ENCODE measurements at regions not wholly inside any gene's neighbourhood (a gene's known extent, or its start where the extent isn't known, plus 50 kb on each side); places are given as distances from the start of the nearest gene placed in this dataset.

DNA sequence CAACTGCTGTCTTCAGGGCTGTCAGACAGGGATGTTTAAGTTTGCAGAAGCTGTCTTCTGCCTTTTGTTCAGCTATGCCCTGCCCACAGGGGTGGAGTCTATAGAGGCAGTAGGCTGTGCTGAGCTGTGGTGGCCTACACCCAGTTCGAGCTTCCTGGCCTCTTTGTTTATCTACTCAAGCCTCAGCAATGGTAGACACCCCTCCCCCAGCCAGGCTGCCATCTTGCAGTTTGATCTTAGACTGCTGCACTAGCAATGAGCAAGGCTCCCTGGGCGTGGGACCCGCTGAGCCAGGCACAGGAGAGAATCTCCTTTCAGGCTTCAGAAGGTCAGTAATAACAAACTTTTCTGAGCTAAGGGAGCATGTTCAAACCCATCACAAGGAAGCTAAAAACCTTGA is 545.3 kb downstream of the TLE4 start:
- Mint-ChIP-seq H3K4me1 (ENCODE audit: low read depth, unreplicated experiment) (no peaks in the 10 kb centered on the region), H3K27me3 (ENCODE audit: unreplicated experiment) (no peaks in the 10 kb centered on the region), H3K9me3 (ENCODE audit: unreplicated experiment) (no peaks in the 10 kb centered on the region), H3K4me3 (ENCODE audit: unreplicated experiment) (no peak overlapping the region), H3K27ac (ENCODE audit: unreplicated experiment) (no peak overlapping the region), H3K36me3 (ENCODE audit: unreplicated experiment) (no peaks in the 10 kb centered on the region)
- no peak for DNase-seq
- TF ChIP-seq, protein P1, sequence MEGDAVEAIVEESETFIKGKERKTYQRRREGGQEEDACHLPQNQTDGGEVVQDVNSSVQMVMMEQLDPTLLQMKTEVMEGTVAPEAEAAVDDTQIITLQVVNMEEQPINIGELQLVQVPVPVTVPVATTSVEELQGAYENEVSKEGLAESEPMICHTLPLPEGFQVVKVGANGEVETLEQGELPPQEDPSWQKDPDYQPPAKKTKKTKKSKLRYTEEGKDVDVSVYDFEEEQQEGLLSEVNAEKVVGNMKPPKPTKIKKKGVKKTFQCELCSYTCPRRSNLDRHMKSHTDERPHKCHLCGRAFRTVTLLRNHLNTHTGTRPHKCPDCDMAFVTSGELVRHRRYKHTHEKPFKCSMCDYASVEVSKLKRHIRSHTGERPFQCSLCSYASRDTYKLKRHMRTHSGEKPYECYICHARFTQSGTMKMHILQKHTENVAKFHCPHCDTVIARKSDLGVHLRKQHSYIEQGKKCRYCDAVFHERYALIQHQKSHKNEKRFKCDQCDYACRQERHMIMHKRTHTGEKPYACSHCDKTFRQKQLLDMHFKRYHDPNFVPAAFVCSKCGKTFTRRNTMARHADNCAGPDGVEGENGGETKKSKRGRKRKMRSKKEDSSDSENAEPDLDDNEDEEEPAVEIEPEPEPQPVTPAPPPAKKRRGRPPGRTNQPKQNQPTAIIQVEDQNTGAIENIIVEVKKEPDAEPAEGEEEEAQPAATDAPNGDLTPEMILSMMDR (IDR thresholded peaks at IDR 0.05; ENCODE audit: partially characterized antibody, unreplicated experiment) = no peak

DNA sequence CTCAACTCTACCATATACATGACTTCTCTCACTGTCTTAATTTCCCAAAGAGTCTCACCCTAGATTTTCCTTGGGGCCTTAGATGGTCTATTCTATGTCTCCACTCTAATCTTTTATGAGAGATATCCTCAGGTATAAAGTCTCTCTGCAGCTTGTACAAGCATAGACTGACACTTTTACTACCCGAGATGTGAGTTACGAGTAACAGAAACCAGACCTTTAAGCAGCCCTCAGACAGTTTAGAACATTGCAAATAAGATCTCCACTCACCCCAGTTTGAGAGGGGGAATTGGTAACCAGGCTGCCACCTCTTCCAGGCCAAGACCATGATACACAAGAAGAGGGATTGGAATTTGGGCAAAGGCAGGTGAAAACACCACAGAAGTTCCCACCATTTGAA is 542.5 kb downstream of the TLE4 start:
- DNase-seq = no peak
- Mint-ChIP-seq H3K36me3 (ENCODE audit: unreplicated experiment) (no peaks in the 10 kb centered on the region), H3K4me1 (ENCODE audit: low read depth, unreplicated experiment) (no peaks in the 10 kb centered on the region), H3K9me3 (ENCODE audit: unreplicated experiment) (peaks cover 1% of the 10 kb centered on the region), H3K27ac (ENCODE audit: unreplicated experiment) (no peak overlapping the region), H3K27me3 (ENCODE audit: unreplicated experiment) (no peaks in the 10 kb centered on the region), H3K4me3 (ENCODE audit: unreplicated experiment) (no peak overlapping the region)
- TF ChIP-seq, protein P1 (IDR thresholded peaks at IDR 0.05; ENCODE audit: partially characterized antibody, unreplicated experiment) = no peak

DNA sequence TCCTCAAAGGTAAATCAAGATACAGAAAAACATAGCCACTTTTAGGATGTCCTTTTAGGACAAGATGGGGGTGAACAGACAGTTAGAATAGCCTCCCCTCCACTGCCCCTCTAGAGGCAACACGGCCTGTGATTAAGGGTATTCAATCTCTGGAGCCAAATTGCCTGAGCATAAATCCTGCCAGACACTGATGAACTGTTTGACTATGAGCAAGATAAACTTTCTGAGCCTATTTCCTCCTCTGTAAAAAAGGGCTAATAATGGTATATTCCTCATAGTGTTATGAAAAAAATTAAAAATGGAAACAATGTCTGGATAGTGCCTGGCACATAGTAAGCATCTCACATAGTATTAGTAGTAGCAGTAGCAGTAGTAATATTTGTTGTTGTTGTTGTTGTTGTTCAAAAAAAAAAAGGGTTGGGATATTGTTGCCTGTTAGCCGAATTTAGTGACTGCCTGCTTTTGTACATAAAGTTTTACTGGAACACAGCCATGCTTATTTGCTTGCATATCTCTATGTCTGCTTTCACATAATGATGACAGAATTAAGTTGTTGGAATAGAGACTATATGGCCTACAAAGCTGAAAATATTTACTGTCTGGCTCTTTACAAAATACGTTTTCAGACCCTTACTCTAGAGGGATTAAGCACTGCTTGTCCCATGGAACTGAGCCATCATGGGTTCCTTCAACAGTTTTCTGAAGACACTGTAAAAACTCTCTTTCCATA is 536.3 kb downstream of the TLE4 start:
- H3K27ac Mint-ChIP-seq (ENCODE audit: unreplicated experiment) = no peak overlapping the region
- no peaks in the 10 kb centered on the region for H3K36me3 Mint-ChIP-seq (ENCODE audit: unreplicated experiment)
- TF ChIP-seq, protein P1 (IDR thresholded peaks at IDR 0.05; ENCODE audit: partially characterized antibody, unreplicated experiment) = no peak
- H3K27me3 Mint-ChIP-seq (ENCODE audit: unreplicated experiment) = no peaks in the 10 kb centered on the region
- peaks cover 3% of the 10 kb centered on the region for H3K9me3 Mint-ChIP-seq (ENCODE audit: unreplicated experiment)
- H3K4me1 Mint-ChIP-seq (ENCODE audit: low read depth, unreplicated experiment) = no peaks in the 10 kb centered on the region
- DNase-seq = no peak
- no peak overlapping the region for H3K4me3 Mint-ChIP-seq (ENCODE audit: unreplicated experiment)

DNA sequence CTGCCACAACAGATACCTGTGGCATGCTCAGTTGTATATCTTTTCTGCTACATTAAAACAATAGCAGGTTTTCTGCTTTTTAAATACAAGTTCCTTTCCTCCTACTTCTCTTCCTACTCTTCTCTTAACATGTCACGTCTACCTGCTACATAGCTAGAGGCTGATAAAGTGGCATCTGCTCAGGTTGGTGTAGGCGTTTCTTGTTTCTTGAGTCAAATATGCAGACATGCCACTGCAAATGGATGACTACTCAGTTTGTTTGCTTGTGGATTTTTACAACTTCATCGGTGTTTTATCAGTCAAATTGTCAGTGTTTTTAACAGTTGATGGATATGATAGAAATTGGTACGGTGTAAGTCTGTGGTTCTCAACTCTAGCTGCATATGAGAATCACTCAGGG is 525.7 kb downstream of the TLE4 start:
- TF ChIP-seq, protein P1 (IDR thresholded peaks at IDR 0.05; ENCODE audit: partially characterized antibody, unreplicated experiment) = no peak
- H3K27ac Mint-ChIP-seq (ENCODE audit: unreplicated experiment) = no peak overlapping the region
- no peaks in the 10 kb centered on the region for H3K36me3 Mint-ChIP-seq (ENCODE audit: unreplicated experiment)
- H3K4me3 Mint-ChIP-seq (ENCODE audit: unreplicated experiment) = no peak overlapping the region
- no peaks in the 10 kb centered on the region for H3K27me3 Mint-ChIP-seq (ENCODE audit: unreplicated experiment)
- no peak for DNase-seq
- H3K9me3 Mint-ChIP-seq (ENCODE audit: unreplicated experiment) = no peaks in the 10 kb centered on the region
- no peaks in the 10 kb centered on the region for H3K4me1 Mint-ChIP-seq (ENCODE audit: low read depth, unreplicated experiment)

DNA sequence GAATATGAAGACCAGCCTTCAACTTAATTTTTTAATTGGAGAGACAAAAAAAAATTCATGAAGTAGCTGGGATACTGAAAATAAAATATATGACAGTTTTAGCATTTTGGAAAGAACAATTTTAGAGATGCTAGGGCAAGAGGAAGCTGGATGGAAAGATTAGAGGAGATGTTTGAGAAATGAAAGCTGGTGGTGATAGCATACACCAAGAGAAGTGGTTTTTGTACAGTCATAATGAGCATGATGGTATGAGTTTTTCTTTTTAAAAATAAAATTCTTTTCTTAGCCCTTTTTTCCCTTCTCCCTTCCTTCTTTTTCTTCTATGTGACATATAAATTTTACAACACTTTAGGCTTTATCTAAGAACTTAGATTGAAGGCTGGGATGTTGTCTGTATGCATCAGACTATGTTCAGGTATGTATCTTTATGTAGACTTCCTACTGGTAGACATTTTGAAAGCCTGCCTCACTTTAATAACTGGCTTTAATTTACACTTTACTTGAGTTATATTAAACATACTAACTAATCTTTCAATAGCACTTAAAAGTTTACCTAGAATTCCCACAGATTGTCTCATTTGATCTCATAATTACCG is 522.5 kb downstream of the TLE4 start:
- no peak for DNase-seq
- H3K9me3 Mint-ChIP-seq (ENCODE audit: unreplicated experiment) = no peaks in the 10 kb centered on the region
- TF ChIP-seq, protein P1 (IDR thresholded peaks at IDR 0.05; ENCODE audit: partially characterized antibody, unreplicated experiment) = no peak
- no peak overlapping the region for H3K4me3 Mint-ChIP-seq (ENCODE audit: unreplicated experiment)
- no peaks in the 10 kb centered on the region for H3K27me3 Mint-ChIP-seq (ENCODE audit: unreplicated experiment)
- peaks cover 2% of the 10 kb centered on the region for H3K4me1 Mint-ChIP-seq (ENCODE audit: low read depth, unreplicated experiment)
- H3K27ac Mint-ChIP-seq (ENCODE audit: unreplicated experiment) = no peak overlapping the region
- H3K36me3 Mint-ChIP-seq (ENCODE audit: unreplicated experiment) = no peaks in the 10 kb centered on the region
